ENCODE measurements at regions not wholly inside any gene's neighbourhood (a gene's known extent, or its start where the extent isn't known, plus 50 kb on each side); places are given as distances from the start of the nearest gene placed in this dataset.

DNA sequence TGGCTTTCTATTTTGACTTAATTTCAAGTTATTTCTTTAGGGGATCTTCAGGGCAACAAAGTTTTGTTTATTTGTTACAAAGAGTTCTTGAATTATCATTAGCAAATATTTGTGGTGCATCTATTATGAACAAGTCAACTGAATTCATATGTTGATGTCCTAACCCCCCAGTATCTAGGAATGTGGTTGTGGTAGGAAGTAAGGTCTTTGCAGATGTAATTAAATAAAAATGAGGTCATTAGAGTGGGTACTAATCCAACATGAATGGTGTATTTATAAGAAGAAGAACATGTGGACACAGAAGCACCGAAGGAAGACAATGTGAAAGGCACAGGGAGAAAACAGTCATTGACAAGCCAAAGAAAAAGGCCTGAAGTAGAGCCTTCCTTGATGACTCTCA lies 474.0 kb upstream of the DAB2 start:
- TF ChIP-seq, protein P1, sequence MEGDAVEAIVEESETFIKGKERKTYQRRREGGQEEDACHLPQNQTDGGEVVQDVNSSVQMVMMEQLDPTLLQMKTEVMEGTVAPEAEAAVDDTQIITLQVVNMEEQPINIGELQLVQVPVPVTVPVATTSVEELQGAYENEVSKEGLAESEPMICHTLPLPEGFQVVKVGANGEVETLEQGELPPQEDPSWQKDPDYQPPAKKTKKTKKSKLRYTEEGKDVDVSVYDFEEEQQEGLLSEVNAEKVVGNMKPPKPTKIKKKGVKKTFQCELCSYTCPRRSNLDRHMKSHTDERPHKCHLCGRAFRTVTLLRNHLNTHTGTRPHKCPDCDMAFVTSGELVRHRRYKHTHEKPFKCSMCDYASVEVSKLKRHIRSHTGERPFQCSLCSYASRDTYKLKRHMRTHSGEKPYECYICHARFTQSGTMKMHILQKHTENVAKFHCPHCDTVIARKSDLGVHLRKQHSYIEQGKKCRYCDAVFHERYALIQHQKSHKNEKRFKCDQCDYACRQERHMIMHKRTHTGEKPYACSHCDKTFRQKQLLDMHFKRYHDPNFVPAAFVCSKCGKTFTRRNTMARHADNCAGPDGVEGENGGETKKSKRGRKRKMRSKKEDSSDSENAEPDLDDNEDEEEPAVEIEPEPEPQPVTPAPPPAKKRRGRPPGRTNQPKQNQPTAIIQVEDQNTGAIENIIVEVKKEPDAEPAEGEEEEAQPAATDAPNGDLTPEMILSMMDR (conservative IDR thresholded peaks at IDR 0.05), result no peak
- no peak for TF ChIP-seq ZFX (IDR thresholded peaks at IDR 0.05)
